T-helper 2 cell treated with Interferon-gamma antibody and Interleukin-4, amounts not matched to agents 100 ng/mL and 5 ng/mL, for 36 hours (primary cell): ENCODE measurements at regions not wholly inside any gene's neighbourhood (a gene's known extent, or its start where the extent isn't known, plus 50 kb on each side); places are given as distances from the start of the nearest gene placed in this dataset.
"Not testable (repeated sequence)": the region's sequence is repeated elsewhere in the genome, so short reads cannot be mapped to it uniquely, and the experiment has no call there.

ENCODE experiments used
- intact Hi-C: fragments of 100-400 bp; cut with micrococcal nuclease; formaldehyde crosslinking; loops from one replicate; pipeline ENCODE4 v1.15.1; 2023

DNA sequence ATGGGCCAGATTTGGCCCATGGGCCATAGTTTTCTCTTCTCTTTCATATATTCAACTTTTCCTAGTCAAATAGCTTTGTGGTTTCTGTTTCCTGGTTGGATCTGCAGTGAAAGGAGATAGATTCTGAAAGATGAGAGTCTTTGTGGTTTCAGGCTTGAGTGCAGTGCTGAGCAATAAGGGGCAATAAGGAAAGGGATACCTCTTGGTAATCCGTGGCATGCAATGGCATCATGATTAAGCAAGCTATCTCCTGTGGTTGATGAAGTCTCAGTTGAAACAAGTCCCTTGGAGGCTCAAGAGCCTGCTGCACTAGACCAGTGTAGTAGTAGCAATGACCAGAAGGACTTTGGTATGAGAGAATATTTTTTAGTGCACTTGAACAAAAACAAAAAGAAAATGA is 187.7 kb upstream of the CNTNAP2 start:
- intact Hi-C loops = no loop called here

DNA sequence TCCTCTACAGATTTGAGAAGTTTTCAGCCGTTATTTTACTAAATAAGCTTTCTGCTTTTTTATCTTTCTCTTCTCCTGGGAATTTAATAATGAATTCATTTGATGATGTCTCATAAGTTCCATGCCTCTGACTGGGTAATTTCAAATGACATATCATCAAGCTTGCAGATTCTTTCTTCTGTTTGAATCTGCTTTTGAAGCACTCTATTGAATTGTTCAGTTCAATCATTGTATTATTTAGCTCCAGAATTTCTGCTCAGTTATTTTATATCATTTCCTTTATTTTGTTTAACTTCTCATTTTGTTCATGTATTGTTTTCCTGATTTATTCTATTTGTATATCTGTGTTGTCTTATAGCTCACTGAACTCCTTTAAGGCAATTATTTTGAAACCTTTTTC is 196.9 kb upstream of the CNTNAP2 start:
- intact Hi-C loops = no loop called here

DNA sequence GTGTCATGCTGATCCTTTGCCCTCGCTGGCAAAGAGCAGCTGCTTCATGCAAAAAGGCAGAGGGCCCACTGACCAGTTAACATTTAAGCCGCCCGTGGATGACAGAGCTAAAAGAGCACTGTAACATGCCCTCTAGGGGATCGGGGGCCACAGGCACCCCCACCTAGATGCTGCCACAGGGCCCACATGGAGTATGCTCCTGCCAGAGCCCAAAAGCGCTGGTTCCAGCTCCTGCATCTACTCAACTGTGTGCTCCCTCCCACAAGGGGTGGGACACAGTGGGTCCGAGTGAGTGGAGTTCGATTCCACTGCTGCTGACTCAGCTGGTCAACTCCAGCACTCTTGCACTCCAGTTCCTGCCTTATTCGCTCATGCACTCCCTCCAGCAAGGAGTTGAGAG is 199.8 kb upstream of the CNTNAP2 start:
- intact Hi-C loops = no loop called here

DNA sequence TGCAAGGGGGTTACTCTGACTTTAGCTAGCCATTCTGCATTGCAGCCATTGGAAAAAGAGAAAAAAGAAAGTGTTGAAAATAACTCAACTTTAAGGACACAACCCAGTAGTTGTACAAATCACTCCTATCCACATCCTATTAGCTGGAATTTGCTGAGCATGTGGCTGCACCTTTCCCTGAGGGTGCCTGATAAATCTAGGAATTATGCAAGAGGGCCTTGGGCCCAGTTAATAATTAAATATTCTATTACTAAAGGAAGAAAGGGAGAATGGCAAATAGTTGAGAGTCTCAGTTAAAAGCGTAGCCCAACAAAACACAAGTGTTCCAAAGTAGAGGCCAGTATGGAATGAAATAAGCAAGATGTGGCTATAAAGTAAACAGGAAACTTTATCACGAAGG is 200.9 kb upstream of the CNTNAP2 start:
- intact Hi-C loops = no loop called here

DNA sequence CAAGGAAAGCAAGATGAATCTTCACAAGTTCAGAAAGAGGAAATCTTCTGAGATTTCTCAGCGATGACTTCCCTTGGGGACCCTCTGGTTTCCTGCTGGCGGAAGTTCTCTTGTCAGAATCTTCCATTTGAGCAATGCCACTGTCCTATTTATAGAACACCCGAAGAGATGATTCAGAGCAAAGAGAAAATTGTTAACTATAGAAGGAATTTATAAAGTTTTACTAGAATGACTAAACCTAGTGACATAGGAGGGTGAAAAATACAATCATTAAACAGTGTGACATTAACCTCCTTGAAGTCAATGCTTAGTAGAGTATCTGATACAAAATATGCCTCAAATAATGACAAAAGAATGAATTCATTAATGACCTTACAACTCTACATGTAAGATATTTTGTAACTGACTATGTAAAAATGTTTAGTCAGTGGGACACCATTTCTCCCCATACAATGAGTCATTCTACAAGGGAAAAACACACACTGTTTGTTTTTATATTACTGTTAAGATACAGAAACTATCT is 206.5 kb upstream of the CNTNAP2 start:
- intact Hi-C loops = no loop called here

DNA sequence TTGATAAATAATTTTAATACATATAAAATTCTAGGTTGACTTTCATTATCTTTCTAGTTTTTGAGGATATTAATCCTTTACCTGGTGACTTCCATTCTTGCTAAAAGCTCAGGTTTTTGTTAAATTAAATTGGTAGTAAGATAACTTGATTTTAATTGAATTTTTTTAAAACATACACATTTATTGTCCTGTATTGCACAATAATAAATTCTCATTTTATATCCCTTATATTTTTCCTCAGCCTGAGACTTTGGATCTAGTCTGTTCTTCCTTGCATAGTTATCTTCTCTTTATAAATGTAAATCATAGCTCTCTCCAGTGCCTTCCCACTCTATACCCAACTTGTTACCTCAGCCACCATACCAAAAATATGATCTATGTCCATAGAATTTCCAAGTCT is 212.9 kb upstream of the CNTNAP2 start:
- intact Hi-C loops = no loop called here

DNA sequence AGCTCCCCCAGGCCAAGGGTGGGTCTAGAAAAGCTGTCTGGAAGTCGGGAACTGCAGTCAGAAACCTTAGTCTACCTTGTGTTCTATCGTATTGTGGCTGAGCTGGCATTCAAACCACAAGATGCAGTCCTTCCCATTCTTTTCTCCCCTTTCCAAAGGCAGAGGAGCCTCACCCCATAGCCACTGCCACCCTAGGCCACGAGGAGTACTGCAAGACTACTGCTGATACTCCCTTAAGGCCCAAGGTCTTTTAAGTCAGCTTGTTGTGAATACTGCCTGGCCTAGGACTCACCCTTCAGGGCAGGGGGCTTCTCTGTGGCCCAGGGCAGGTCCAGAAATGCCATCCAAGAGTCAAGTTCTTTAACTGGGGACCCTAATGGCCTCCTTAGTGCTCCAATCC is 214.5 kb upstream of the CNTNAP2 start:
- intact Hi-C loops = no loop called here

DNA sequence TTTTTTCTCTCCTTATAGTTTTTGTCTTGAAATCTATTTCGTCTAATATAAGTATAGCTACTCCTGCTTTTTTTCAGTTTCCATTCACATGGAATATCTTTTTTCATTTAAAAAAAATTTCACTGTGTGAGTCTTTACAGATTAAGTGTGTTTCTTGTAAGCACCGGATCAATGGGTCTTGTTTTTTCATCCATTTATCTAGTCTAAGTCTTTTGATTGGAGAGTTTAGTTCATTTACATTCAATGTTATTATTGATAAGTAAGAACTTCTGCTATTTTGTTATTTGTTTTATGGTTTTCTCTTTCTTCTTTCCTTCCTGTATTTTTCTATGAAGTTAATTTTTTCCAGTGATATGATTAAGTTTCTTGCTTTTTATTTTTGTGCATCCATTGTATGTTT is 216.7 kb upstream of the CNTNAP2 start:
- intact Hi-C loops = no loop called here

DNA sequence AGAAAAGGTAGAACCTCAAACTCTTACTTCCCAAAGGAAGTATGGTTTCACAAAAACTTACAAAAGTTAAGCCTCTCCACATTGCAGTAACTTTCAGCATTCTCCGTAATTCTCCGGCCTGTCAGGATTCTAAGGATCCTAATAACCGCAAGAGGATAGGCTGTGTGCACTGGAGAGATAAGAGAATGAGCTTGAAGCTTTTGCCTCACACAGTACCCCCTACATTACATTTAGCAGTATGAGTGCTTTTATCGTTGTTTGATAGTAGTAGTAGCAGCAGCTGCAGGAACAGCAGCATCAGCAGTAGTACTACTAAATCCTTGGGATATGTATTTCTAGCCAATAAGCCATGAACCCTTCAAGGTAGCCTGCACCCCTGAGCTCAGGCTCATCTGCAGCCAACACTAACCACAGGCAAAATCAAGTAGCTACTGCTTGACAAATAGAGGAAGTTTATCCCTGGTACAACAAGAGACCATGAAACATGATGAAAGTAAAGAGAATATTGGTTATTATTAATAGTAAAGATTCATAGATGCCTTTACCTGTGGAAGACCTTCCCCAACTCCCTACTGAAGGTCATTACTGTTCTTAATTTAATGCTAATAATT is 222.6 kb upstream of the CNTNAP2 start:
- intact Hi-C loops = no loop called here

DNA sequence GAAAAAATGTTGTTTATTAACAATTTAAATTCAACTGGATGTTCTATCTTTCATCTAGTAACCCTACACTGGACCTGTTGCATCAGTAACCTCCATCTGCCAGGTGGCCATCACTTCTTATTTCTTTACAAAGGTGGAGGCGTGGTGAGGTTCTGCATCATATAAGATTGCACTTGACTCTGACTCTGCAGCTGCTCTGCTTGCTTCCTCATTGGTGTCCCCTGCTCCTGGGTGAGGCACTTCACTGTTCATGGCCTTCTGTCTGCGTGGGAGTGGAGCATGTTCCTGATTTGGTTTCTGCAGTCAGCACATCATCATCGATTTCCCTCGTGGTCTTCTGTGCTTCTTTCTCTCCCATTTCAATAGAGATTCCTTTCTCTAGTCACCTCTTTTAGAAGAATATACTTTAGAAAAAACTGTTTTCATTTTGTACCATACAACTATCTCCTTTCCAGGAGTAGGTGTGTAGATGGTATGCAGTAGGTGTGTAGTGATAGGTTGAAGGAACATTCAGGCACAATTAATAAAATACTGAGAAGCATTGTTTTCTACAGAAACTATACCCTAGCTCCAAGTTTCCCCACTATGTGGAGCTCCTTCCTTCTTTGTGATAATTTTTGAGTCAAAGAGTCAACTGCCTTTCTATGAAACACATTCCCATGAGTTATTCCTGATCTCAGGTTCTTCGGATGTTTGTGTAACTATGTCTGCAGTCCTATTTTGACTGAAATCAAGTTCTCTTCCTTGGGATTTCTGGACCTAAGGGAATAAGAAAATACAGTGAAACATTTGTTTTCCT is 231.7 kb upstream of the CNTNAP2 start:
- intact Hi-C loops = no loop called here

DNA sequence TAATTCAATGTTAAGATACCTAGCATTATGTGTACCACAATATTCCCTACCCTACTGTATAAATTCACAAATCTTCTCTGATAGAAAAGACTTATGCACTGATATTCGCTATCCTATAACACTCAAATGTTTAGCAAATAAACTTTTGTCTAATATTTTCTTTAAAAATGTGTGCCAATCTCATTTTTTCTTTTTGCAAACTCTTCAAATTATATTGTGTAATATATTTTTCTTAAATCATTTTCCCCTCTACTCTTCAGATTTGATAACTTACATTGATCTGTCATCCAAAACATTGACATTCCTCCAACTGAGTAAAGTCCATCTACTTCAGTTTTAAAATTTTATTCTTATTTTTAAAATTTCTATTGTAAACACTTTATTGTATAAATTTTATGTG is 240.2 kb upstream of the CNTNAP2 start:
- intact Hi-C loops = no loop called here

DNA sequence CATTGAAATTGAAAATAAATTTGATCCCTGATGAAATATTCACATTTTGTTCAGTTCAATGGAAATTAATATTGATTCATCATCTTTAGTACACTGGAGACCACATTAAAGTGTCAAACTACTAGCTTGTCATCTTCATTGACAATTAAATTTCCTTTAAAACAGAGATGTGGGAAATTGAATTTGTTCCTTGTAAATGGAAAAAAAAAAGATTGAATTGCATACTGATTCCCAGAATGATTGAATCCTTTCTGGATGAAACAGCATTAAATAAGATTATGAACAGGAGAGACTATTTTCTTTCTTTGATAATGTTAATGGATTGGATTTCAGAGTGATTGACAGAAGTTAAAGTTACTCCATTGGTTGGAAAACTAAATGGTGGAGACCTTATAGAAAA is 241.3 kb upstream of the CNTNAP2 start:
- intact Hi-C loops = no loop called here

DNA sequence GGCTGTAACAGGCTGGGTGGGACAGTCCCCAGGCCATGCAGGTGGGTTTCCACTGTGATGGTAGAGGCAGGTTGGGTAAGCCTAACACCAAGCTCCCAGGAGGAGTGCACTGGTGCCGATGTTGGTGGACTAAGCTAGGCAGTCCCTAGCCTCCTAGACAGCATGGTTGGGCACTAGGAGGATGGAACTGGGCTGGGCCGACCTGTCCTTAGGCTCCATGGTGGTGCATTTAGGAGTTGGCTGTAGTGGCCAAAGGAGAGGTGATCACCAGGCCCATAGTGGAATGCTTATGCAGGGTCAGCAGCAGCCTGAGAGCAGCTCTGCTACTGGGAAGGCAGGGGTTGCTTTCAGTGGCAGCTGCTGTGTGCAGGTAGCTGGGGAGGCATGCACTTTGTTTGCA is 247.7 kb upstream of the CNTNAP2 start:
- intact Hi-C loops = no loop called here

DNA sequence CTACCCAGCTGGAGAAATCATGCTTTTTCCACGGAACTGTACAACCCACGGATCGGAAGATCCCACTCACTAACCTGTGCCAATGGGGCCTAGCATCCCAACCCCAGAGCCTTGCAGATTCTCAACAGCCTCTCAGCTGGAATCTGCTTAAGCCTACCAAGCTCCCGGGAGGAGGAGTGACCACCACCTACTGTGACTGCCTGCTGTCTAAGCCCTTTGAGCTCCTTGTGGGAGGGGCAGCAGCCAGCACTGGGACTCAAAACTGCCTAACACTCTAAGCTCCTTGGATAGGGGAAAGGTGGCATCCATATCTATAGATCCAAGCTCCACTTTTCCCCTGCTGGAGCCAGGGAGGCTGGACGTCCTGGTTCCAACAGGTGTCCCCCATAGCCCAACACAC is 254.4 kb upstream of the CNTNAP2 start:
- intact Hi-C loops = no loop called here

DNA sequence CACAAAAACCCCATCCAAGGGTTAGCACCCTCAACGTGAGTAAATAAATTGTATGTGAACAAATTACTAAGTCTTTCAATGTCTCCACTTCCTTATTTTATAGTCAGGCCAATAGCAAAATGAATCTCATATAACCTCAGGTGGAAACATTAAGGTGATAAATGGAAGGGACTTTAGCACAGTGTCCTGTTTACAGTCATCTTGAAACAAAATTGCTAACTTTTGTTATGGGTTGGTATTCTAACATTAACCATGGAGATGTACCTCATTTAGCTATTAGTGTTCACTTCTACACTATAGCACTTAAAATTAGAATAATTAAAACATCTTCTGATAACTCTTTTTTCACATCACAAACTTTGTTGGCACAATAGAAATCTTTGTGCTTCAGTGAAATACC is 255.8 kb upstream of the CNTNAP2 start:
- intact Hi-C loops = no loop called here

DNA sequence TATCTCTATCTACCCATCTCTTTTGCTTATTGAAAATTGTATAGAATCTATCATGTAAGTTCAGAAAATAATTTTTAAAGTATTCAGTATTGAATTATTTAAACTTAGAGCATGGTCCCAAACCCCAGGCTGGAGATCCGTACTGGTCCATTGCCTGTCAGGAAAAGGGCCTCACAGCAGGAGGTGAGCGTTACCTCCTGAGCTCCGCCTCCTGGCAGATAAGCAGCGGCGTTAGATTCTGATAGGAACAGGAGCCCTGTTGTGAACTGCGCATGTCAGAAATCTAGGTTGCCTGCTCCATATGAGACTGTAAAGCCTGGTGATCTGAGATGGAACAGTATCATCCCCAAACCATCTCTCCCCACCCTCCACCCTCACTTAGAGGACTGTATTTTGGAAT is 266.0 kb upstream of the CNTNAP2 start:
- intact Hi-C loops = no loop called here

DNA sequence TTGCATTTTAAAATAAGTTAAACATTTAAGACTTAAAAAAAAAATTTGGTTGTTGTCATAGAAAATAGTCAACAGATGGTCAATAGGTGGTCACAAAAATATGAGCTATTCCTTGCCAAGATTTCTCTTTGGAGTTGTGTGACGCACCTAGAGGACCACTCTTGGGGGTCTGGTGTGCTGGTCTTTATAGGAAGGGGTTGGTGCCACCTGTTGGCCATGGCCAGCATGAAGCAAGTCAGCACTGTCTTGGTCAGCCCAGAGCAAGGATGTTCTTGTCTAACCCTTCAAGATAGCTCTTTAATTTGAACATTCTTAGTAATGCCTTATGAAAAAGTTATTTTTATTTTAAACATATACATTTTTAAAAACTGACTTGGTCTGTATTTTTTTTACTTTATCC is 267.9 kb upstream of the CNTNAP2 start:
- intact Hi-C loops = no loop called here

DNA sequence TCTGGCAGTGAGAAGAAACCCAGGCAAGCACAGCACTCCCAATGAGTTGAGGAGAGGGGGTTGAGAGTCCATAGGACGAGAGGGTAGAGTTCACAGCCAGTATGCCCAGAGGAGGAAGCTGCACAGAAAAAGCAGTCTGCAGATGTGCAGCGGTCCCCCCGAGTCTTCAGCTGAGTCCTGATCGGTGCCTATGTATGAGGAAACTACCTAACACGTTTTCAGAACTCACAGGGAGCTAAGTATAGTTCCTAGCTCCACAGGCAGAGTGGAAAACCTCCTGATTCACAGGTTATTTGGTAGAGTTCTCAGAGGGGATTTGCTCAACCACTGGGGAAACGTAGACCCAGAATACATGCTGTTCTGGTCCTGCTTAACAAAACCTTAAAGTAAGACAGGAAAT is 271.3 kb upstream of the CNTNAP2 start:
- intact Hi-C loops = no loop called here

DNA sequence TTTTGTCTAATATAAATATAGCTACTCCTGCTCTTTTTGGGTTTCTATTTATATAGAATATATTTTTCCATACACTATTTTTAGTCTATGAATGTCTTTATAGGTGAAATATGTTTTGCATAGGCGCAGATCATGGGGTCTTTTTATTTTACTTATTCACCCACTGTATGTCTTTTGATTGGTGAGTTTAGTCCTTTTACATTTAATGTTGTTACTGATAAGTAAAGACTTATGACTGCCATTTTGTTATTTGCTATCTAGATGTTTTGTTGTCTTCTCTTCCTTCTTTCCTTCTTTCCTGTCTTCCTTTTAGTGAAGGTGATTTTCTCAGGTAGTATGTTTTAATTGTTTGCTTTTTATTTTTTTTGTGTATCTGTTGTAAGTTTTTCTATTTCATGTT is 276.8 kb upstream of the CNTNAP2 start:
- intact Hi-C loops = no loop called here

DNA sequence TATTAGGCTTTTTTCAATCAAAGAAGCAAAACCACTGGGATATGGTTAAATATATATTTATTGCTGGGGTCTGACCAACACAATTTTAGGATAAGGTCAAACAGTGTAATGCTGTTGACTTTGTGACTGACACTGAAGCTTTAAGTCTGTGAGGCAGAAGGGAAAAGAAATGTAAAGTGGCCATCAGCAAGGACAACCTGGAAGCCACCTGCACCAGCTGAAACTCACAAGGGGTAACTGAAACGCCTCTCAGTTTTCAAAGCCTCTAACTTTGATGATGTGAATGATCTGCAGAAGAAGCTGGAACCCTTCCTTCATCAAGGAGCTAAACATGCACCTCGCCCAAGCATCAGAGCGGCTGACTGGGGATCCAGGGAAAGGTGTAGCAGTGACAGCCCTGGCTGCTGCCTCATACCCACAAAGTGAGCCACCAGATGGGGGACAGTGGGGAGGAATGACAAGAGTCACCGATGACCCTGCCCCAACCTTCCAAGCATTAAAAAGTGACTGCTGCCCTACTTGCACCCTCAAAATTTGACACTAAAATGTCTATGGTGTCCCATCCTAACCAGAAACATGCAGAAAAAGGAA is 284.9 kb upstream of the CNTNAP2 start:
- intact Hi-C loops = no loop called here

DNA sequence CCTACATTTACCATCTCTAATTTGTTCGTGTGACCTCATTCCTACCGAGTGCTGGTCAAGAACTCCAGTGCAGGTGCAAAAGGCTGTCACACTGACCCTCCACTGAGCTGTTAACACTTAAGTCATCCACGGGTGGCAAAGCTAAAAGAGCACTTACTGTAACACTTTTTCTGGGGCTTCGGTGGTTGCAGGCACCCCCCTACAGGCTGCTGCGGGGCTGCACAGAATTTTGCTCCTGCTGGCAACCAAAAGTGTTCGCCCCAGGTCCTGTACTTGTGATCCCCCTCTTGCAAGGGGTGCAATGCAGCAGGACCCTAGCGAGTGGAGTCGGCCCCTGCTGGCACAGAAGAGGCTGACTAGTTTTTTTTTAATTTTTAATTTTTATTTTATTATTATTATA is 298.9 kb upstream of the CNTNAP2 start:
- intact Hi-C loops = no loop called here

DNA sequence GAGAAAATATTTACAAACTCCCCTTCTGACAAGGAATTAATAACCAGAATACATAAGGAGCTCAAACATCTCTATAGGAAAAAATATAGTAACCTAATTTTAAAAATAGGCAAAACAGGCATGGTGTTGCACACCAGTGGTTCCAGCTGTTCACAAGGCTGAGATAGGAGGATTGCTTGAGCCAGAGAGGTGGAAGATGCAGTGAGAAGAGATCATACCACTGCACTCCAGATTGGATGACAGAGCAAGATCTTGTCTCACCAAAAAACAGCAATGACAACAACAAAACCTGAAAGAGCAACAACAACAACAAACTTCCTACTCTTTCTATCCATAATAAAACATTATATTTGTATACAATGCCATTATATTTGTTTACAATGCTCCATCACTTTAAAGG is 304.4 kb upstream of the CNTNAP2 start:
- intact Hi-C loops = no loop called here

DNA sequence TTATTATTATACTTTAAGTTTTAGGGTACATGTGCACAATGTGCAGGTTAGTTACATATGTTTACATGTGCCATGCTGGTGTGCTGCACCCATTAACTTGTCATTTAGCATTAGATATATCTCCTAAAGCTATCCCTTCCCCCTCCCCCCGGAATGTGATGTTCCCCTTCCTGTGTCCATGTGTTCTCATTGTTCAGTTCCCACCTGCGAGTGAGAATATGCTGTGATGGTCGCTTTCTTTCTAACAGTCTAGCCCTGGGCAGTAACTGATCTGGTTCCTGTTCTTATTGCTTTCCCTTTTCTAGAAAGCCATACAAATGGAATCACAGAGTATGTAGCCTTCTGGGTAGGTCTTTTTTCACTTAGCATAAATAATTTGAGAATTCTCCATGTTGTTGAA is 311.1 kb upstream of the CNTNAP2 start:
- intact Hi-C loops = not testable (repeated sequence)
